Gastroesophageal sphincter (tissue), 3 donors: ENCODE measurements at regions not wholly inside any gene's neighbourhood (a gene's known extent, or its start where the extent isn't known, plus 50 kb on each side); places are given as distances from the start of the nearest gene placed in this dataset.

Experiments
- CTCF ChIP-seq, 4 experiments: fragments of 200-600 bp in 2 of 4; fragments of 450-650 bp in 2 of 4; sonication (generic) in 1 of 4; IDR thresholded peaks; one replicate each; pipeline ENCODE4 v1.5.1; 2017 to 2019; ENCODE audit warnings: antibody characterized with exemption in 4 of 4, mild to moderate bottlenecking in 2 of 4, moderate library complexity in 2 of 4
- EP300 ChIP-seq: sonication (generic); formaldehyde crosslinking; IDR thresholded peaks from one replicate; pipeline ENCODE4 v1.6.1; 2017; ENCODE audit warnings: antibody characterized with exemption, mild to moderate bottlenecking
- POLR2A ChIP-seq, 2 donors: fragments of 450-650 bp; IDR thresholded peaks; one replicate each; pipeline ENCODE4 v1.6.1; 2017; ENCODE audit warnings: antibody characterized with exemption in 2 of 2, mild to moderate bottlenecking in 2 of 2, moderate library complexity in 1 of 2
- POLR2AphosphoS5 ChIP-seq: sonication (generic); formaldehyde crosslinking; IDR thresholded peaks from one replicate; pipeline ENCODE4 v1.6.1; 2017; ENCODE audit warnings: antibody characterized with exemption

DNA sequence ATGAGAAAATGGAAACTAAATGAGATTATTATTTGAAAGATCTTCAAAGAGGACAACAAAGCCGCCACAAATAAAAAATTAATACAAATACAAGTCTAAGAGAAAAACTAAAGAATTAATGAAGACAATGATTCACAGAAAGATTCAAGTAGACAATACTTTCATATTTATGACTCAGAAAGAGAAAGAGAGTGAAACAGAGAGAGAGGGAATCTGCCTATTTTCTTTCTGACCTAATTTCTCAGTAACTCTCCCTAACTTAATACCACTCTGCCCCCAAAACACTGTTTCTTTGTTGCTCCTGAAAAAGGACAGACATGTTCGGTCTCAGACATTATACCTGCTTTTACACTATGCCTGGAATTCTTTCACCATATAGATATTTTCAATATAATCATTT is 259.1 kb downstream of the SLC6A15 start:
- no peak for TF ChIP-seq CTCF (IDR thresholded peaks at IDR 0.05)
- TF ChIP-seq POLR2A (IDR thresholded peaks at IDR 0.05): no peak
- TF ChIP-seq EP300: no peak
- no peak for TF ChIP-seq POLR2AphosphoS5
